Muscle of leg (tissue), 3 donors: ENCODE measurements at regions not wholly inside any gene's neighbourhood (a gene's known extent, or its start where the extent isn't known, plus 50 kb on each side); places are given as distances from the start of the nearest gene placed in this dataset.
A peak's percentile ranks its signal among the peaks of the same experiment; 100 is the strongest.

Experiments used
- DNase-seq: peaks from one replicate; pipeline ENCODE4 v3.0.0; 2013
- H3K27ac ChIP-seq: one replicate; pipeline ENCODE4 v1.5.1; 2013; ENCODE audit warnings: mild to moderate bottlenecking, low read length, control low read depth
- H3K27me3 ChIP-seq: one replicate; pipeline ENCODE4 v1.6.1; 2013; ENCODE audit warnings: low read length; ENCODE audit not compliant: control insufficient read depth, insufficient read depth
- H3K36me3 ChIP-seq: one replicate; pipeline ENCODE4 v1.6.1; 2013; ENCODE audit warnings: low read length; ENCODE audit not compliant: control insufficient read depth, insufficient read depth
- H3K4me1 ChIP-seq: one replicate; pipeline ENCODE4 v1.6.1; 2013; ENCODE audit warnings: low read length; ENCODE audit not compliant: control insufficient read depth, insufficient read depth
- H3K4me3 ChIP-seq: one replicate; pipeline ENCODE4 v1.5.1; 2013; ENCODE audit warnings: low read length, control low read depth
- H3K9me3 ChIP-seq: replicated peaks from 2 replicates; pipeline ENCODE4 v1.6.1; 2013; ENCODE audit warnings: low read depth, low read length; ENCODE audit not compliant: control insufficient read depth
- WGBS: methylation state at CpG from one replicate; pipeline ENCODE4 v1.1.5; 2013; ENCODE audit warnings: missing lambda C conversion rate; ENCODE audit not compliant: insufficient coverage; 5-methylcytosine and 5-hydroxymethylcytosine counted together

DNA sequence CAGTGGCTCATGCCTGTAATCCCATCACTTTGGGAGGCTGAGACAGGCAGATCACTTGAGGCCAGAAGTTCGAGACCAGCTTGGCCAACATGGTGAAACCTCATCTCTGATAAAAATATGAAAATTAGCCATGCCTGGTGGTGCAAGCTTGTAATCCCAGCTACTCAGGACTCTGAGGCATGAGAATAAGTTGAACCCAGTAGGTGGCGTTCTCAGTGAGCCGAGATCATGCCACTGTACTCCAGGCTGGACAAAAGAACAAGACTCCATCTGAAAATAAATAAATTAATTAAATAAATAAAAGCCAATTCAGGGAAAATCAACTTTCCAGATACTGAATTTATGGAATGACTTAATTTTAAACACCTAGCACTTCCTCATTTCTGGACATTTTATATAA is 1722.1 kb downstream of the MAT2B start:
- WGBS = no CpG with 5 or more reads among the region's 3 CpGs
- H3K9me3 ChIP-seq = no peaks in the 10 kb centered on the region
- no peak overlapping the region for H3K27ac ChIP-seq
- H3K27me3 ChIP-seq = no peaks in the 10 kb centered on the region
- H3K4me1 ChIP-seq = no peaks in the 10 kb centered on the region
- DNase-seq = no peak
- H3K4me3 ChIP-seq = no peak overlapping the region
- no peaks in the 10 kb centered on the region for H3K36me3 ChIP-seq

- Histone ChIP-seq H3K36me3 (no peaks in the 10 kb centered on the region), H3K9me3 (no peaks in the 10 kb centered on the region), H3K27me3 (no peaks in the 10 kb centered on the region), H3K4me1 (no peaks in the 10 kb centered on the region), H3K27ac (no peak overlapping the region), H3K4me3 (no peak overlapping the region)
- no CpG with 5 or more reads among the region's 1 CpG for WGBS
- DNase-seq = no peak
These were observed 1722.8 kb downstream of the MAT2B start for GRCh38 chr5:165228184-165228583.

DNA sequence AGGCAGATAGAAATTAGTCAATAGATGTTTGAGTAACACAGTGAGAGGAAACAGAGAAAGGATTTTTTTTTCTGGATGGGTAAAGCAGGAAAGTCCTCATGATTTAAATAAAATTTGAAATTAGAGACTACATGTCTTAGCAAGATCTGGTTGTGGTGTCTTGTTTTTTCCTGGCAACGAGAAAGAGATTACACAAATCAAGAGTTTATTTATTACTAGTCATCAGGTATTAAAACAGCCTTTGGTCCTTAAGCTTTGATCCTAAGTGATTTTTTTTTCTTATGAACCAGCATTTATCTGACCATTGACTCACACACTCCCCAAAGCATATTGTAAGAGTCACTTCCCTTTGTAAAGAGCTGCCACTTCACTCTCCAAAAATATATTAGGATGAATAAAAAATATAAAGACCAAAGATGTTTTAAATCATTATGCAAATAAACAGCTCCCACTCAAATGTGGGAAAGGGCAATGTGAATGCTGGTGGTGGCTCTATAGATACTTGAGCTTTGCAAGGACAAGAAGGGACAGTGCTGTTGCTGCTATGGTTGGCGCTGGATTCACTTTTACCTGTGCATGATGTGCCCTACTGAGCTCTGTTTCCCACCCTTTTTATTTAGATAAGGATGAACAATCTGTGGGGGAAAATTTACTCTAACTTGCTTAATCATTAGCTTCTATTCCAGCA is 1726.5 kb downstream of the MAT2B start:
- no CpG with 5 or more reads among the region's 2 CpGs for WGBS
- H3K27ac ChIP-seq = no peak overlapping the region
- H3K4me1 ChIP-seq = no peaks in the 10 kb centered on the region
- no peaks in the 10 kb centered on the region for H3K27me3 ChIP-seq
- H3K4me3 ChIP-seq = no peak overlapping the region
- H3K36me3 ChIP-seq = no peaks in the 10 kb centered on the region
- H3K9me3 ChIP-seq = no peaks in the 10 kb centered on the region
- no peak for DNase-seq

GRCh38 chr5:165232509-165233028 is 1727.2 kb downstream of the MAT2B start:
- Histone ChIP-seq H3K4me3 (no peak overlapping the region), H3K4me1 (no peaks in the 10 kb centered on the region), H3K36me3 (no peaks in the 10 kb centered on the region), H3K27ac (no peak overlapping the region), H3K27me3 (no peaks in the 10 kb centered on the region), H3K9me3 (no peaks in the 10 kb centered on the region)
- peak; percentile 27 for DNase-seq
- WGBS = no CpG with 5 or more reads among the region's 4 CpGs

GRCh38 chr5:165241811-165242210 is 1736.4 kb downstream of the MAT2B start:
- DNase-seq = no peak
- H3K9me3 ChIP-seq = no peaks in the 10 kb centered on the region
- no peak overlapping the region for H3K27ac ChIP-seq
- H3K4me3 ChIP-seq = no peak overlapping the region
- H3K4me1 ChIP-seq = no peaks in the 10 kb centered on the region
- H3K27me3 ChIP-seq = no peaks in the 10 kb centered on the region
- WGBS = no CpG with 5 or more reads among the region's 1 CpG
- H3K36me3 ChIP-seq = no peaks in the 10 kb centered on the region

GRCh38 chr5:165242646-165243045 is 1737.2 kb downstream of the MAT2B start:
- peak; percentile 23 for DNase-seq
- Histone ChIP-seq H3K9me3 (no peaks in the 10 kb centered on the region), H3K4me3 (no peak overlapping the region), H3K27ac (no peak overlapping the region), H3K27me3 (no peaks in the 10 kb centered on the region), H3K36me3 (no peaks in the 10 kb centered on the region), H3K4me1 (no peaks in the 10 kb centered on the region)
- no CpG with 5 or more reads among the region's 2 CpGs for WGBS

GRCh38 chr5:165244407-165244806 is 1739.0 kb downstream of the MAT2B start:
- H3K9me3 ChIP-seq = no peaks in the 10 kb centered on the region
- H3K36me3 ChIP-seq = no peaks in the 10 kb centered on the region
- DNase-seq = no peak
- H3K4me3 ChIP-seq = no peak overlapping the region
- H3K4me1 ChIP-seq = no peaks in the 10 kb centered on the region
- 83% methylated on average over 1 of the region's 3 CpGs for WGBS
- H3K27me3 ChIP-seq = no peaks in the 10 kb centered on the region
- no peak overlapping the region for H3K27ac ChIP-seq

GRCh38 chr5:165258197-165258771 is 1752.9 kb downstream of the MAT2B start:
- H3K36me3 ChIP-seq = no peaks in the 10 kb centered on the region
- no peak for DNase-seq
- H3K4me1 ChIP-seq = no peaks in the 10 kb centered on the region
- H3K27me3 ChIP-seq = no peaks in the 10 kb centered on the region
- H3K27ac ChIP-seq = no peak overlapping the region
- no peak overlapping the region for H3K4me3 ChIP-seq
- WGBS = 53% methylated on average over 3 of the region's 6 CpGs
- no peaks in the 10 kb centered on the region for H3K9me3 ChIP-seq

DNA sequence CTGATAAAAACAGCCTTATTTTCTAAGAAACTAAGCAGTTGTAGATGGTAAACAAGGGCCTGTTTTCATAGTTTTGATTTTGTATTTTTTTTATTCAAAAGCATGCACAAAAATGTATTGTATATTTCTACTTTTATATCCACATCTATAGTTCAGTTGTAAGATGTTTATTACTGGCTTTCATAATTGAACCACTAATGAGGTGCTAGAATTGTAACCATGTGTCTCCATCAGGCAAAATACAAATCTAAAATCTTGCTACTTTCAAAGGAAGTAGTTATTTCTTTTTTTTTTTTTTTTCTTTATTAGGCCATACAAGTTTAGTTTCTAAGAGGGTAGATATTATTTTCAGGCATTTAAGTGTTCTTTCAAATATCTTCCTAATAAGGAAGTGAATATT is 1755.0 kb downstream of the MAT2B start:
- no peaks in the 10 kb centered on the region for H3K9me3 ChIP-seq
- no peak overlapping the region for H3K27ac ChIP-seq
- H3K27me3 ChIP-seq = no peaks in the 10 kb centered on the region
- H3K36me3 ChIP-seq = no peaks in the 10 kb centered on the region
- DNase-seq = no peak
- no peaks in the 10 kb centered on the region for H3K4me1 ChIP-seq
- no peak overlapping the region for H3K4me3 ChIP-seq

- H3K4me1 ChIP-seq = no peaks in the 10 kb centered on the region
- 83% methylated on average over 1 of the region's 3 CpGs for WGBS
- H3K27ac ChIP-seq = no peak overlapping the region
- no peaks in the 10 kb centered on the region for H3K9me3 ChIP-seq
- DNase-seq = no peak
- no peaks in the 10 kb centered on the region for H3K27me3 ChIP-seq
- no peaks in the 10 kb centered on the region for H3K36me3 ChIP-seq
- no peak overlapping the region for H3K4me3 ChIP-seq
These were observed 1758.1 kb downstream of the MAT2B start for GRCh38 chr5:165263536-165263935.
